DOHH2 (cell line): ENCODE measurements at regions not wholly inside any gene's neighbourhood (a gene's known extent, or its start where the extent isn't known, plus 50 kb on each side); places are given as distances from the start of the nearest gene placed in this dataset.

ENCODE experiments used
- H3F3A ChIP-seq: fragments of 200-600 bp; sonication (generic), shearing (Covaris generic); 2 replicates; pipeline ENCODE4 v1.6.0; 2016; ENCODE audit warnings: antibody characterized with exemption, mild to moderate bottlenecking; ENCODE audit not compliant: control insufficient read depth, insufficient read depth
- H3K27ac ChIP-seq: fragments of 200-600 bp; sonication (generic); 2 replicates; pipeline ENCODE4 v1.5.1; 2014; ENCODE audit warnings: low read depth, mild to moderate bottlenecking, low read length, moderate library complexity
- H3K27me3 ChIP-seq: fragments of 200-600 bp; sonication (generic); 2 replicates; pipeline ENCODE4 v1.6.1; 2014; ENCODE audit warnings: mild to moderate bottlenecking, low read length, mixed read lengths; ENCODE audit not compliant: control insufficient read depth
- H3K36me3 ChIP-seq: fragments of 200-600 bp; sonication (generic); 2 replicates; pipeline ENCODE4 v1.6.1; 2014; ENCODE audit warnings: mild to moderate bottlenecking, low read length, moderate library complexity, mixed read lengths; ENCODE audit not compliant: control insufficient read depth
- H3K4me1 ChIP-seq: fragments of 200-600 bp; sonication (generic); 2 replicates; pipeline ENCODE4 v1.6.1; 2014; ENCODE audit warnings: mild to moderate bottlenecking, low read length, mixed read lengths; ENCODE audit not compliant: control insufficient read depth
- H3K4me2 ChIP-seq: fragments of 200-600 bp; sonication (generic); 2 replicates; pipeline ENCODE4 v1.6.0; 2014; ENCODE audit warnings: mild to moderate bottlenecking, low read length, moderate library complexity
- H3K4me3 ChIP-seq: fragments of 200-600 bp; sonication (generic); 2 replicates; pipeline ENCODE4 v1.5.1; 2014; ENCODE audit warnings: mild to moderate bottlenecking, low read length, mixed read lengths
- H3K79me2 ChIP-seq: fragments of 200-600 bp; sonication (generic); 2 replicates; pipeline ENCODE4 v1.6.1; 2014; ENCODE audit warnings: mild to moderate bottlenecking, low read length, mixed read lengths; ENCODE audit not compliant: control insufficient read depth
- H3K9me2 ChIP-seq: fragments of 200-600 bp; sonication (generic); replicated peaks from 2 replicates; pipeline ENCODE4 v1.6.1; 2014; ENCODE audit warnings: mild to moderate bottlenecking, low read length, mixed read lengths; ENCODE audit not compliant: control insufficient read depth
- H3K9me3 ChIP-seq: fragments of 200-600 bp; sonication (generic); 2 replicates; pipeline ENCODE4 v1.6.1; 2014; ENCODE audit warnings: antibody characterized with exemption, low read length, mixed read lengths; ENCODE audit not compliant: control insufficient read depth, insufficient read depth
- H4K20me1 ChIP-seq: fragments of 200-600 bp; sonication (generic); 2 replicates; pipeline ENCODE4 v1.6.0; 2014; ENCODE audit warnings: low read depth, mild to moderate bottlenecking, antibody characterized with exemption, low read length, moderate library complexity; ENCODE audit not compliant: control insufficient read depth, insufficient read depth
- CTCF ChIP-seq: fragments of 200-600 bp; sonication (generic); IDR thresholded peaks from one replicate; pipeline ENCODE4 v1.5.1; 2014; ENCODE audit warnings: antibody characterized with exemption, mild to moderate bottlenecking, low read depth, low read length; ENCODE audit not compliant: poor library complexity, severe bottlenecking
- EZH2phosphoT487 ChIP-seq: fragments of 200-600 bp; sonication (generic); IDR thresholded peaks from 2 replicates; pipeline ENCODE4 v1.6.1; 2017; ENCODE audit warnings: borderline replicate concordance, mild to moderate bottlenecking, antibody characterized with exemption, low read length, moderate library complexity, mixed read lengths

- no peaks in the 10 kb centered on the region for H3K36me3 ChIP-seq
- H3F3A ChIP-seq: no peaks in the 10 kb centered on the region
- no peak for TF ChIP-seq EZH2phosphoT487
- TF ChIP-seq CTCF: no peak
- no peak overlapping the region for H3K27ac ChIP-seq
- no peaks in the 10 kb centered on the region for H3K79me2 ChIP-seq
- no peaks in the 10 kb centered on the region for H3K4me1 ChIP-seq
- H3K9me3 ChIP-seq: no peaks in the 10 kb centered on the region
- no peaks in the 10 kb centered on the region for H3K9me2 ChIP-seq
- H4K20me1 ChIP-seq: no peaks in the 10 kb centered on the region
- H3K4me3 ChIP-seq: no peak overlapping the region
- H3K27me3 ChIP-seq: no peaks in the 10 kb centered on the region
- no peak overlapping the region for H3K4me2 ChIP-seq
Observed at GRCh38 chr5:89211836-89212235, 328.9 kb upstream of the MEF2C start.

GRCh38 chr5:89208811-89209210, 325.8 kb upstream of the MEF2C start:
- H3K36me3 ChIP-seq: no peaks in the 10 kb centered on the region
- H3K79me2 ChIP-seq: no peaks in the 10 kb centered on the region
- H3K4me2 ChIP-seq: no peak overlapping the region
- TF ChIP-seq CTCF (no peak), EZH2phosphoT487 (no peak)
- no peaks in the 10 kb centered on the region for H3F3A ChIP-seq
- no peak overlapping the region for H3K27ac ChIP-seq
- H4K20me1 ChIP-seq: no peaks in the 10 kb centered on the region
- H3K27me3 ChIP-seq: no peaks in the 10 kb centered on the region
- H3K4me3 ChIP-seq: no peak overlapping the region
- no peaks in the 10 kb centered on the region for H3K9me3 ChIP-seq
- H3K4me1 ChIP-seq: no peaks in the 10 kb centered on the region
- no peaks in the 10 kb centered on the region for H3K9me2 ChIP-seq

GRCh38 chr5:89208392-89208791, 325.4 kb upstream of the MEF2C start:
- Histone ChIP-seq H4K20me1 (no peaks in the 10 kb centered on the region), H3K79me2 (no peaks in the 10 kb centered on the region), H3F3A (no peaks in the 10 kb centered on the region), H3K27me3 (no peaks in the 10 kb centered on the region), H3K9me3 (no peaks in the 10 kb centered on the region), H3K36me3 (no peaks in the 10 kb centered on the region), H3K9me2 (no peaks in the 10 kb centered on the region), H3K4me3 (no peak overlapping the region), H3K4me2 (no peak overlapping the region), H3K27ac (no peak overlapping the region), H3K4me1 (no peaks in the 10 kb centered on the region)
- TF ChIP-seq CTCF (no peak), EZH2phosphoT487 (no peak)

GRCh38 chr5:89204756-89205155, 321.8 kb upstream of the MEF2C start:
- H3K4me2 ChIP-seq: no peak overlapping the region
- H3K79me2 ChIP-seq: no peaks in the 10 kb centered on the region
- no peaks in the 10 kb centered on the region for H3K4me1 ChIP-seq
- no peaks in the 10 kb centered on the region for H4K20me1 ChIP-seq
- H3K9me3 ChIP-seq: peaks cover 5% of the 10 kb centered on the region
- TF ChIP-seq CTCF (no peak), EZH2phosphoT487 (no peak)
- no peaks in the 10 kb centered on the region for H3F3A ChIP-seq
- no peaks in the 10 kb centered on the region for H3K27me3 ChIP-seq
- no peak overlapping the region for H3K4me3 ChIP-seq
- no peaks in the 10 kb centered on the region for H3K9me2 ChIP-seq
- H3K36me3 ChIP-seq: no peaks in the 10 kb centered on the region
- no peak overlapping the region for H3K27ac ChIP-seq
